Sigmoid colon (tissue), 6 donors: ENCODE measurements at regions not wholly inside any gene's neighbourhood (a gene's known extent, or its start where the extent isn't known, plus 50 kb on each side); places are given as distances from the start of the nearest gene placed in this dataset.

Experiments used
- DNase-seq: peaks from one replicate; pipeline ENCODE4 v3.0.0-alpha.2; 2019
- H3K27ac ChIP-seq, 4 donors: fragments of 200-600 bp; sonication (generic); one replicate each; pipeline ENCODE4 v1.5.1; 2016 to 2019; ENCODE audit warnings: mild to moderate bottlenecking in 1 of 4
- H3K27me3 ChIP-seq, 3 donors: fragments of 200-600 bp; sonication (generic); one replicate each; pipeline ENCODE4 v1.5.1; 2019; ENCODE audit warnings: mild to moderate bottlenecking in 1 of 3
- H3K36me3 ChIP-seq, 4 donors: fragments of 200-600 bp; sonication (generic); one replicate each; pipeline ENCODE4 v1.5.1; 2016 to 2019
- H3K4me1 ChIP-seq, 4 donors: fragments of 200-600 bp; sonication (generic); one replicate each; pipeline ENCODE4 v1.5.1; 2017 to 2019
- H3K4me3 ChIP-seq, 4 donors: fragments of 200-600 bp; sonication (generic); one replicate each; pipeline ENCODE4 v1.5.1; 2017 to 2019; ENCODE audit warnings: mild to moderate bottlenecking in 2 of 4, moderate library complexity in 1 of 4
- H3K9me3 ChIP-seq, 4 donors: fragments of 200-600 bp in 3 of 4; sonication (generic) in 3 of 4; one replicate each; pipeline versions ENCODE4 v1.5.1 to v1.6.1; 2013 to 2019
- CTCF ChIP-seq, 4 experiments: fragments of 450-650 bp in 3 of 4; fragments of 200-600 bp in 1 of 4; IDR thresholded peaks; one replicate each; pipeline ENCODE4 v1.5.1; 2016 to 2019; ENCODE audit warnings: antibody characterized with exemption in 4 of 4, mild to moderate bottlenecking in 3 of 4, moderate library complexity in 2 of 4
- EP300 ChIP-seq, 4 donors: sonication (generic); formaldehyde crosslinking; IDR thresholded peaks; one replicate each; pipeline ENCODE4 v1.6.1; 2017; ENCODE audit warnings: antibody characterized with exemption in 4 of 4
- POLR2A ChIP-seq, 2 donors: fragments of 450-650 bp; IDR thresholded peaks; one replicate each; pipeline ENCODE4 v1.6.1; 2016; ENCODE audit warnings: antibody characterized with exemption in 2 of 2, mild to moderate bottlenecking in 2 of 2, moderate library complexity in 2 of 2
- POLR2AphosphoS5 ChIP-seq, 4 donors: sonication (generic); formaldehyde crosslinking; IDR thresholded peaks; one replicate each; pipeline ENCODE4 v1.6.1; 2017; ENCODE audit warnings: antibody characterized with exemption in 4 of 4
- WGBS, 2 donors: extraction: QIAGEN DNeasy Blood & Tissue Kit; methylation state at CpG; one replicate each; pipeline ENCODE4 v1.1.7; 2013; 5-methylcytosine and 5-hydroxymethylcytosine counted together
- intact Hi-C: fragments of 100-400 bp; cut with DNase I; formaldehyde crosslinking; loops from one replicate; pipeline ENCODE4 v1.15.1; 2023
- donor health status: healthy with polysubstance abuse.
- donor health status: healthy.

GRCh38 chr16:51759329-51759728, 608.3 kb upstream of the SALL1 start:
- peaks cover 0 to 10% (median 0%) of the 10 kb centered on the region in 3 donors for H3K27me3 ChIP-seq
- no peak for DNase-seq
- H3K27ac ChIP-seq = no peak overlapping the region
- no peak for TF ChIP-seq CTCF (IDR thresholded peaks at IDR 0.05)
- no peak for TF ChIP-seq POLR2A (IDR thresholded peaks at IDR 0.05)
- no peak for TF ChIP-seq POLR2AphosphoS5 (IDR thresholded peaks at IDR 0.05)
- TF ChIP-seq EP300 (IDR thresholded peaks at IDR 0.05) = no peak
- no peaks in the 10 kb centered on the region for H3K36me3 ChIP-seq
- whole genome bisulfite sequencing, 2 donors = 36 to 43% methylated on average over 4 of the region's 4 CpGs
- H3K4me1 ChIP-seq = peaks cover 0 to 13% (median 7%) of the 10 kb centered on the region in 4 donors
- intact Hi-C loops = no loop called here
- H3K4me3 ChIP-seq = no peak overlapping the region
- H3K9me3 ChIP-seq = no peaks in the 10 kb centered on the region

- peaks cover 0 to 10% (median 0%) of the 10 kb centered on the region in 3 donors for H3K27me3 ChIP-seq
- WGBS, 2 donors = 78 to 83% methylated on average over 2 of the region's 2 CpGs
- H3K4me3 ChIP-seq = no peak overlapping the region
- no peak overlapping the region for H3K27ac ChIP-seq
- no peaks in the 10 kb centered on the region for H3K36me3 ChIP-seq
- peaks cover 0 to 13% (median 7%) of the 10 kb centered on the region in 4 donors for H3K4me1 ChIP-seq
- DNase-seq = no peak
- TF ChIP-seq POLR2AphosphoS5 (IDR thresholded peaks at IDR 0.05) = no peak
- no peak for TF ChIP-seq EP300 (IDR thresholded peaks at IDR 0.05)
- no peak for TF ChIP-seq POLR2A (IDR thresholded peaks at IDR 0.05)
- no peak for TF ChIP-seq CTCF (IDR thresholded peaks at IDR 0.05)
- H3K9me3 ChIP-seq = no peaks in the 10 kb centered on the region
- intact Hi-C loops = no loop called here
Measured at GRCh38 chr16:51757921-51758479, 606.9 kb upstream of the SALL1 start.

- Histone ChIP-seq H3K4me1 (peaks cover 0 to 13% (median 7%) of the 10 kb centered on the region in 4 donors), H3K4me3 (no peak overlapping the region), H3K36me3 (no peaks in the 10 kb centered on the region), H3K9me3 (no peaks in the 10 kb centered on the region), H3K27ac (no peak overlapping the region), H3K27me3 (peaks cover 0 to 10% (median 0%) of the 10 kb centered on the region in 3 donors)
- DNase-seq = no peak
- TF ChIP-seq CTCF (IDR thresholded peaks at IDR 0.05) (no peak), POLR2AphosphoS5 (IDR thresholded peaks at IDR 0.05) (no peak), EP300 (IDR thresholded peaks at IDR 0.05) (no peak), POLR2A (IDR thresholded peaks at IDR 0.05) (no peak)
- intact Hi-C loops = no loop called here
- 83 to 86% methylated on average over 6 of the region's 6 CpGs for WGBS, 2 donors
Measured at GRCh38 chr16:51757505-51757904, 606.4 kb upstream of the SALL1 start.

GRCh38 chr16:51757124-51757470, 606.0 kb upstream of the SALL1 start:
- WGBS, 2 donors = 94 to 95% methylated on average over 7 of the region's 7 CpGs
- Histone ChIP-seq H3K27me3 (peaks cover 0 to 10% (median 0%) of the 10 kb centered on the region in 3 donors), H3K9me3 (no peaks in the 10 kb centered on the region), H3K4me3 (no peak overlapping the region), H3K4me1 (peaks cover 0 to 12% (median 7%) of the 10 kb centered on the region in 4 donors), H3K36me3 (no peaks in the 10 kb centered on the region), H3K27ac (no peak overlapping the region)
- intact Hi-C loops = no loop called here
- no peak for DNase-seq
- TF ChIP-seq POLR2A (IDR thresholded peaks at IDR 0.05) = no peak
- TF ChIP-seq CTCF (IDR thresholded peaks at IDR 0.05) = no peak
- TF ChIP-seq POLR2AphosphoS5 (IDR thresholded peaks at IDR 0.05) = no peak
- TF ChIP-seq EP300 (IDR thresholded peaks at IDR 0.05) = no peak
